BE2C (cell line): ENCODE measurements at regions not wholly inside any gene's neighbourhood (a gene's known extent, or its start where the extent isn't known, plus 50 kb on each side); places are given as distances from the start of the nearest gene placed in this dataset.

Experiments used
- DNase-seq: peaks from one replicate; pipeline ENCODE4 v3.0.0-alpha.2; 2020
- H3K27me3 ChIP-seq: fragments of 250-450 bp; sonication (Bioruptor Pico); 2 replicates; pipeline ENCODE4 v1.5.1; 2020; ENCODE audit warnings: mild to moderate bottlenecking
- H3K36me3 ChIP-seq: fragments of 250-450 bp; sonication (Bioruptor Pico); 2 replicates; pipeline ENCODE4 v1.5.1; 2020; ENCODE audit warnings: mild to moderate bottlenecking
- H3K4me1 ChIP-seq: fragments of 250-450 bp; sonication (Bioruptor Pico); 2 replicates; pipeline ENCODE4 v1.5.1; 2020
- H3K4me3 ChIP-seq: 2 replicates; pipeline ENCODE4 v1.5.1; 2011; ENCODE audit warnings: low read depth, low read length
- H3K9me3 ChIP-seq: fragments of 250-450 bp; sonication (Bioruptor Pico); 2 replicates; pipeline ENCODE4 v1.5.1; 2020
- CTCF ChIP-seq: IDR thresholded peaks from 2 replicates; pipeline ENCODE4 v1.5.1; 2012; ENCODE audit warnings: mild to moderate bottlenecking, low read depth, low read length

DNA sequence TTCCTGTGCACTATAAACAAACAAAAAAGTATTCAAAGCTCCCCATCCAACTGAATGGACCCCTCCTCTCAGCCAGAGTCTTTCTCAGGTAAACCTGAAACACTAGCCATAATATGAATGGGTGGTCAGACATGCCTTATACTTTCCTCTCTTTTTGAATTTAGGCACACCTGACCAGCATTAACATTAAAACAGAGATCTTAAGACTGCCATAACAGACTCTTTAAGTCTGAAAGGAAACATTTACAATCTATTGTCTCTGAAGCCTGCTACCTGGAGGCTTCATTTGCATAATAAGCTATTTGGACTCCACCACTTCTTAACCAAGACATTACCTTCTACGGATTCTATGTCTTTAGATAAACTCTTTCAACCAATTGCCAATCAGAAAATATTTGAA is 56.9 kb upstream of the SPIN4 start:
- no peaks in the 10 kb centered on the region for H3K4me1 ChIP-seq
- DNase-seq, result no peak
- no peaks in the 10 kb centered on the region for H3K36me3 ChIP-seq
- TF ChIP-seq CTCF, result no peak
- no peaks in the 10 kb centered on the region for H3K9me3 ChIP-seq
- H3K27me3 ChIP-seq, result no peaks in the 10 kb centered on the region
- H3K4me3 ChIP-seq, result no peak overlapping the region

GRCh38 chrX:63404332-63404731 is 53.2 kb upstream of the SPIN4 start:
- Histone ChIP-seq H3K36me3 (no peaks in the 10 kb centered on the region), H3K4me3 (no peak overlapping the region), H3K27me3 (no peaks in the 10 kb centered on the region), H3K9me3 (no peaks in the 10 kb centered on the region), H3K4me1 (no peaks in the 10 kb centered on the region)
- no peak for TF ChIP-seq CTCF
- no peak for DNase-seq

DNA sequence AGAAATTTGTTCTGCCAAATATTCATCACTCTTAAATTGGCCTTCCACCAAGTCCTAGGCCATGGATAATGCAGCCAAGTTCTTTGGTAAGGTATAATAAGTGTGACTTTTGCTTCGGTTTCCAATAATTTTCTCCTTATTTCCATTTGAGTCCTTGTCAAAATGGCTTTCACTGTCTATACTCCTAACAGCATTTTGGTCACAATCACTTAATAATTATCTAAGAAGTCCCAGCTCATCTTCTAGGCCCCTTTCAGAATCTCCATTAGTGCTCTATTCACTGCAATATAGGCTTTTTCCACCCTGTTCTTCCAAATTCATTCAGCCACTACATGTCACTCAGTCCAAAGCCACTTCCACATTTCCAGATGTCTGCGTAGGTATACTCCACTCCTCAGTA is 51.0 kb upstream of the SPIN4 start:
- Histone ChIP-seq H3K9me3 (no peaks in the 10 kb centered on the region), H3K27me3 (no peaks in the 10 kb centered on the region), H3K4me3 (no peak overlapping the region), H3K36me3 (no peaks in the 10 kb centered on the region), H3K4me1 (no peaks in the 10 kb centered on the region)
- TF ChIP-seq CTCF, result no peak
- DNase-seq, result no peak
